GM12878 (cell line): ENCODE measurements at regions not wholly inside any gene's neighbourhood (a gene's known extent, or its start where the extent isn't known, plus 50 kb on each side); places are given as distances from the start of the nearest gene placed in this dataset.

Experiments
- ATAC-seq: fragments of 200-7000 bp; cut with Tn5 transposase; 3 replicates; pipeline ENCODE4 v1.9.1; 2020; ENCODE audit warnings: mild to moderate bottlenecking, moderate library complexity
- BruUV-seq: library from RNA; stranded (reverse); fragments of 400-500 nt; replicated peaks from 2 replicates; lab custom pipeline; 2021; lab: Mats Ljungman, UMichigan
- CTCF ChIA-PET: fragments of 300-600 bp; sonication (Branson Sonifier 250); formaldehyde crosslinking; extraction: SDS; loops from one replicate; lab custom pipeline; 2021; ENCODE audit warnings: inconsistent platforms; lab: Yijun Ruan, JAX
- POLR2A ChIA-PET: fragments of 350-600 bp; formaldehyde crosslinking; extraction: SDS; loops from one replicate; lab custom pipeline; 2021; ENCODE audit warnings: inconsistent platforms; lab: Charles Lee
- RAD21 ChIA-PET: fragments of 300-600 bp; sonication (Branson Sonifier 250); formaldehyde crosslinking; loops from one replicate; lab custom pipeline; 2023; ENCODE audit warnings: antibody characterized with exemption; ENCODE audit not compliant: unreplicated experiment; lab: Charles Lee
- SMC1A ChIA-PET: fragments of 300-600 bp; sonication (Branson Sonifier 250); formaldehyde crosslinking; loops from one replicate; lab custom pipeline; 2023; ENCODE audit not compliant: unreplicated experiment, uncharacterized antibody; lab: Charles Lee
- DNase-seq: peaks from one replicate; pipeline ENCODE4 v3.0.0-alpha.2; 2011; ENCODE audit warnings: low read depth, low spot score
- FAIRE-seq: peaks from 3 replicates; lab custom pipeline; 2011; peaks lifted over from hg19 to GRCh38; lab: Jason Lieb, UNC
- H2AFZ ChIP-seq: 2 replicates; pipeline ENCODE4 v1.6.0; 2011; ENCODE audit warnings: low read depth, low read length, control low read depth; ENCODE audit not compliant: control insufficient read depth
- H3K27ac ChIP-seq: 2 replicates; pipeline ENCODE4 v1.5.1; 2011; ENCODE audit warnings: control low read depth; ENCODE audit not compliant: control insufficient read depth, insufficient read depth
- H3K27me3 ChIP-seq, 2 experiments: replicated peaks in 1 of 2; 2 replicates each; pipeline versions ENCODE4 v1.6.0 to v1.6.1; 2011; ENCODE audit warnings: low read length in 1 of 2; ENCODE audit not compliant: control insufficient read depth in 2 of 2, insufficient read depth in 2 of 2
- H3K36me3 ChIP-seq, 2 experiments: 2 replicates each; pipeline ENCODE4 v1.5.1; 2011; ENCODE audit warnings: low read length in 1 of 2; ENCODE audit not compliant: control insufficient read depth in 2 of 2, insufficient read depth in 2 of 2
- H3K4me1 ChIP-seq: 2 replicates; pipeline ENCODE4 v1.6.1; 2011; ENCODE audit warnings: mild to moderate bottlenecking, low read length, moderate library complexity, mixed read lengths; ENCODE audit not compliant: control insufficient read depth, insufficient read depth
- H3K4me2 ChIP-seq: 2 replicates; pipeline ENCODE4 v1.6.0; 2011; ENCODE audit warnings: control low read depth; ENCODE audit not compliant: control insufficient read depth, insufficient read depth
- H3K4me3 ChIP-seq: fragments of 200-600 bp; sonication (generic); 2 replicates; pipeline ENCODE4 v1.5.1; 2016
- H3K79me2 ChIP-seq: 2 replicates; pipeline ENCODE4 v1.6.0; 2011; ENCODE audit warnings: low read length; ENCODE audit not compliant: control insufficient read depth, insufficient read depth
- H3K9ac ChIP-seq: 2 replicates; pipeline ENCODE4 v1.8.0; 2011; ENCODE audit warnings: low read length, control low read depth, mixed read lengths; ENCODE audit not compliant: control insufficient read depth, insufficient read depth
- H3K9me3 ChIP-seq: replicated peaks from 3 replicates; pipeline ENCODE4 v1.5.1; 2011; ENCODE audit warnings: mild to moderate bottlenecking, low read length; ENCODE audit not compliant: control insufficient read depth, insufficient read depth
- H4K20me1 ChIP-seq: 2 replicates; pipeline ENCODE4 v1.6.0; 2011; ENCODE audit not compliant: control insufficient read depth, insufficient read depth
- CEBPB ChIP-seq, 2 experiments: fragments of 150-350 bp in 1 of 2; IDR thresholded peaks; 2 replicates each; pipeline ENCODE4 v1.6.1; 2012 to 2014; ENCODE audit warnings: low read depth in 2 of 2, low read length in 2 of 2, borderline replicate concordance in 1 of 2, inconsistent platforms in 1 of 2
- EED ChIP-seq: sonication (generic); IDR thresholded peaks from 2 replicates; pipeline ENCODE4 v1.6.1; 2016; ENCODE audit warnings: antibody characterized with exemption, low read depth
- MAX ChIP-seq: IDR thresholded peaks from 2 replicates; pipeline ENCODE4 v1.6.1; 2012; ENCODE audit warnings: low read depth, low read length, improper control_type of control experiment
- NFXL1 ChIP-seq: fragments of 450-650 bp; IDR thresholded peaks from 2 replicates; pipeline ENCODE4 v1.6.1; 2017; ENCODE audit warnings: antibody characterized with exemption, mild to moderate bottlenecking, borderline replicate concordance
- SMAD5 ChIP-seq: IDR thresholded peaks from 2 replicates; pipeline ENCODE4 v1.6.1; 2016; ENCODE audit warnings: antibody characterized with exemption, low read depth
- SMC3 ChIP-seq: IDR thresholded peaks from 2 replicates; pipeline ENCODE4 v1.6.1; 2011; ENCODE audit warnings: low read length, improper control_type of control experiment, borderline replicate concordance
- SREBF1 ChIP-seq: IDR thresholded peaks from 2 replicates; pipeline ENCODE4 v1.6.1; 2012; ENCODE audit warnings: mild to moderate bottlenecking, low read length
- WRNIP1 ChIP-seq: IDR thresholded peaks from 2 replicates; pipeline ENCODE4 v1.6.1; 2011; ENCODE audit warnings: low read depth, low read length, improper control_type of control experiment, borderline replicate concordance
- ZBED1 ChIP-seq: IDR thresholded peaks from 2 replicates; pipeline ENCODE4 v1.6.1; 2016; ENCODE audit warnings: borderline replicate concordance
- WGBS: methylation state at CpG from one replicate; pipeline ENCODE4 v1.1.6; 2016; ENCODE audit warnings: low lambda C conversion rate; ENCODE audit not compliant: insufficient replicate concordance, insufficient coverage; ENCODE audit errors: missing lambda C conversion rate; 5-methylcytosine and 5-hydroxymethylcytosine counted together
- in situ Hi-C: fragments of 300-500 bp; cut with MboI; formaldehyde crosslinking; loops from 9 replicates; pipeline ENCODE4 v1.14.3; 2018; ENCODE audit warnings: mixed read lengths
- intact Hi-C: fragments of 100-400 bp; cut with micrococcal nuclease; formaldehyde crosslinking; loops from one replicate; pipeline ENCODE4 v1.14.2; 2022; ENCODE audit not compliant: unreplicated experiment
- TF ChIP-seq, protein P1 (sequence below): IDR thresholded peaks from 2 replicates; pipeline ENCODE4 v1.6.1; 2011; ENCODE audit warnings: mild to moderate bottlenecking, low read depth, low read length, moderate library complexity; ENCODE audit not compliant: insufficient replicate concordance
- TF ChIP-seq, protein P2 (sequence below): fragments of 450-650 bp; IDR thresholded peaks from 2 replicates; pipeline ENCODE4 v1.6.1; 2017; ENCODE audit warnings: mild to moderate bottlenecking, moderate library complexity

GRCh38 chr2:45311559-45311958, 299.5 kb downstream of the SRBD1 start:
- BruUV-seq, result no TSS peak
- ATAC-seq, result no peak
- RAD21 ChIA-PET, result no interaction called here

More at GRCh38 chr2:45311559-45311958, 299.5 kb downstream of the SRBD1 start:
- Histone ChIP-seq H3K9ac (no peak overlapping the region), H2AFZ (no peak overlapping the region), H4K20me1 (no peaks in the 10 kb centered on the region), H3K27me3 (no peaks in the 10 kb centered on the region; a peak in 1 of 4 replicates), H3K36me3 (no peaks in the 10 kb centered on the region), H3K4me2 (no peak overlapping the region), H3K79me2 (no peaks in the 10 kb centered on the region), H3K9me3 (no peaks in the 10 kb centered on the region), H3K4me1 (no peaks in the 10 kb centered on the region), H3K27ac (no peak overlapping the region), H3K4me3 (no peak overlapping the region)
- DNase-seq (no peak), FAIRE-seq (no peak)
- ChIA-PET POLR2A (no interaction called here), SMC1A (no interaction called here), CTCF (no interaction called here)
- in situ Hi-C loops, result no loop called here
- TF ChIP-seq, protein P1, sequence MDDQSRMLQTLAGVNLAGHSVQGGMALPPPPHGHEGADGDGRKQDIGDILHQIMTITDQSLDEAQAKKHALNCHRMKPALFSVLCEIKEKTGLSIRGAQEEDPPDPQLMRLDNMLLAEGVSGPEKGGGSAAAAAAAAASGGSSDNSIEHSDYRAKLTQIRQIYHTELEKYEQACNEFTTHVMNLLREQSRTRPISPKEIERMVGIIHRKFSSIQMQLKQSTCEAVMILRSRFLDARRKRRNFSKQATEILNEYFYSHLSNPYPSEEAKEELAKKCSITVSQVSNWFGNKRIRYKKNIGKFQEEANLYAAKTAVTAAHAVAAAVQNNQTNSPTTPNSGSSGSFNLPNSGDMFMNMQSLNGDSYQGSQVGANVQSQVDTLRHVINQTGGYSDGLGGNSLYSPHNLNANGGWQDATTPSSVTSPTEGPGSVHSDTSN, result no peak
- TF ChIP-seq SMC3 (no peak), MAX (no peak), SREBF1 (no peak), EED (no peak), ZBED1 (no peak), NFXL1 (no peak), WRNIP1 (no peak), SMAD5 (no peak), CEBPB (IDR thresholded peaks at IDR 0.05; ENCODE audit: borderline replicate concordance in 1 of 2, low read depth in 2 of 2, low read length in 2 of 2) (no peak)
- TF ChIP-seq, protein P2, sequence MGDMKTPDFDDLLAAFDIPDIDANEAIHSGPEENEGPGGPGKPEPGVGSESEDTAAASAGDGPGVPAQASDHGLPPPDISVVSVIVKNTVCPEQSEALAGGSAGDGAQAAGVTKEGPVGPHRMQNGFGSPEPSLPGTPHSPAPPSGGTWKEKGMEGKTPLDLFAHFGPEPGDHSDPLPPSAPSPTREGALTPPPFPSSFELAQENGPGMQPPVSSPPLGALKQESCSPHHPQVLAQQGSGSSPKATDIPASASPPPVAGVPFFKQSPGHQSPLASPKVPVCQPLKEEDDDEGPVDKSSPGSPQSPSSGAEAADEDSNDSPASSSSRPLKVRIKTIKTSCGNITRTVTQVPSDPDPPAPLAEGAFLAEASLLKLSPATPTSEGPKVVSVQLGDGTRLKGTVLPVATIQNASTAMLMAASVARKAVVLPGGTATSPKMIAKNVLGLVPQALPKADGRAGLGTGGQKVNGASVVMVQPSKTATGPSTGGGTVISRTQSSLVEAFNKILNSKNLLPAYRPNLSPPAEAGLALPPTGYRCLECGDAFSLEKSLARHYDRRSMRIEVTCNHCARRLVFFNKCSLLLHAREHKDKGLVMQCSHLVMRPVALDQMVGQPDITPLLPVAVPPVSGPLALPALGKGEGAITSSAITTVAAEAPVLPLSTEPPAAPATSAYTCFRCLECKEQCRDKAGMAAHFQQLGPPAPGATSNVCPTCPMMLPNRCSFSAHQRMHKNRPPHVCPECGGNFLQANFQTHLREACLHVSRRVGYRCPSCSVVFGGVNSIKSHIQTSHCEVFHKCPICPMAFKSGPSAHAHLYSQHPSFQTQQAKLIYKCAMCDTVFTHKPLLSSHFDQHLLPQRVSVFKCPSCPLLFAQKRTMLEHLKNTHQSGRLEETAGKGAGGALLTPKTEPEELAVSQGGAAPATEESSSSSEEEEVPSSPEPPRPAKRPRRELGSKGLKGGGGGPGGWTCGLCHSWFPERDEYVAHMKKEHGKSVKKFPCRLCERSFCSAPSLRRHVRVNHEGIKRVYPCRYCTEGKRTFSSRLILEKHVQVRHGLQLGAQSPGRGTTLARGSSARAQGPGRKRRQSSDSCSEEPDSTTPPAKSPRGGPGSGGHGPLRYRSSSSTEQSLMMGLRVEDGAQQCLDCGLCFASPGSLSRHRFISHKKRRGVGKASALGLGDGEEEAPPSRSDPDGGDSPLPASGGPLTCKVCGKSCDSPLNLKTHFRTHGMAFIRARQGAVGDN, result no peak
- intact Hi-C loops, result no loop called here
- WGBS, result 41% methylated on average over 2 of the region's 2 CpGs
